Memory B cell (primary cell): ENCODE measurements at regions not wholly inside any gene's neighbourhood (a gene's known extent, or its start where the extent isn't known, plus 50 kb on each side); places are given as distances from the start of the nearest gene placed in this dataset.
"Not testable (repeated sequence)": the region's sequence is repeated elsewhere in the genome, so short reads cannot be mapped to it uniquely, and the experiment has no call there.

Source experiments
- ATAC-seq: fragments of 150-1000 bp; cut with Tn5 transposase; 2 replicates; pipeline ENCODE4 v1.10.0; 2021; ENCODE audit warnings: low read depth, mild to moderate bottlenecking, moderate library complexity
- DNase-seq, 2 donors: peaks; one replicate each; pipeline ENCODE4 v3.0.0; 2022; ENCODE audit warnings: low spot score in 2 of 2
- H3K27ac Mint-ChIP-seq: one replicate; pipeline ENCODE4 v1.8.0; 2022; ENCODE audit warnings: mild to moderate bottlenecking, moderate library complexity, mixed read lengths
- H3K27me3 Mint-ChIP-seq: one replicate; pipeline ENCODE4 v1.8.0; 2022; ENCODE audit warnings: mixed read lengths
- H3K36me3 Mint-ChIP-seq: one replicate; pipeline ENCODE4 v1.8.0; 2022; ENCODE audit warnings: mild to moderate bottlenecking, mixed read lengths
- H3K4me1 Mint-ChIP-seq: one replicate; pipeline ENCODE4 v1.8.0; 2022; ENCODE audit warnings: mixed read lengths
- H3K4me3 Mint-ChIP-seq: one replicate; pipeline ENCODE4 v1.8.0; 2022; ENCODE audit warnings: mild to moderate bottlenecking, moderate library complexity, mixed read lengths
- H3K9me3 Mint-ChIP-seq: one replicate; pipeline ENCODE4 v1.8.0; 2022; ENCODE audit warnings: mixed read lengths

DNA sequence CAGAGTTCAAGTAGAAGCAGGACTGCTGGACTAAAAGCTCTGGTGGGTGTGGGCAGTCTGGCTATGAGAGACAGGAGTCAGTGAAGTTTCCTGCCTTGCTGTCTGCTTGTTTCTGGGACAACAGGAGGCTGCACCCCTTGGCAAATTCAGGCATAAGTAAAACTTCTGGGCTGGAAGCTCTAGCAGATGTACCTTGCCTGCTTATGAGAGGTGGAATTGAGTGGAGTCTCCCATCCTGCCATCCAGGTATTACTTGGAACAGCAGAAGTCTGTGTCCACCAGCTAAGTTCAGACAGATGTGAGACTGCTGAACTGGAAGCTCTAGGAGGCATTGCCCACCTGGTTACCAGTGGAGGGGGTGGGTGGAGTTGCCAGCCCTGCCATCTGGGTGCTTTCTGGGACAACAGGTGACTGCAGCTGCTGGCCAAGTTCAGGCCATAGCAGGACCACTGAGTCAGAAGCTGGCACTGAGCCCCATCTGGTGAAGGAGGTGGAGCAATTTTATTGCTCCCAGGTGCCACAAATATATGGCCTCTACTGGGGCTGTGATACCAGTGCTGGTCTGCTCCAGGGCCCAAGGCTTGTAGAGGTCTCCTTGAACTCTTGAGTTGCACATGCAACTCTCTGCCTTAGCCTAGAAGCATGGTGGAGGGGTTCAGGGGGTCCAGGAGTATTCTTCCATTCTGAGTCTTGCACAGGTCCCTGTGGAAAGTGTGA, 199.4 kb upstream of the FN1 start:
- ATAC-seq, result no peak
- no peak for DNase-seq
- Mint-ChIP-seq H3K27me3 (peaks cover 4% of the 10 kb centered on the region), H3K4me1 (no peaks in the 10 kb centered on the region), H3K9me3 (peaks cover 32% of the 10 kb centered on the region), H3K4me3 (no peak overlapping the region), H3K27ac (no peak overlapping the region), H3K36me3 (peaks cover 4% of the 10 kb centered on the region)

GRCh38 chr2:215633360-215633759, 197.5 kb upstream of the FN1 start:
- ATAC-seq, result no peak
- Mint-ChIP-seq H3K4me1 (no peaks in the 10 kb centered on the region), H3K36me3 (peaks cover 4% of the 10 kb centered on the region), H3K27ac (no peak overlapping the region), H3K9me3 (peaks cover 26% of the 10 kb centered on the region), H3K4me3 (no peak overlapping the region), H3K27me3 (peaks cover 2% of the 10 kb centered on the region)
- DNase-seq, result no peak

DNA sequence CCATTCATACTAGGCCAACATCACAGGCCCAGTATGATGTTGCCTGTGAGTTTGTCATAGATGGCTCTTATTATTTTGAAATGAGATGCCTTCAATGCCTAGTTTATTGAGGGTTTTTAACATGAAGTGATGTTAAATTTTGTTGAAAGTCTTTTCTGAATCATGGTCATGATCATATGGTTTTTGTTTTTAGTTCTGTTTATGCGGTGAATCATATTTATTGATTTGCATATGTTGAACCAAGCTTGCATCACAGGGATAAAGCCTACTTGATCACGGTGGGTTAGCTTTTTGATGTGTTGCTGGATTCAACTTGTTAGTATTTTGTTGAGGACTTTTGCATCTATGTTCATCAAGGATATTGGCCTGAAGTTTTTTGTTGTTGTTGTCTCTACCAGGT, 195.8 kb upstream of the FN1 start:
- no peaks in the 10 kb centered on the region for H3K4me1 Mint-ChIP-seq

DNA sequence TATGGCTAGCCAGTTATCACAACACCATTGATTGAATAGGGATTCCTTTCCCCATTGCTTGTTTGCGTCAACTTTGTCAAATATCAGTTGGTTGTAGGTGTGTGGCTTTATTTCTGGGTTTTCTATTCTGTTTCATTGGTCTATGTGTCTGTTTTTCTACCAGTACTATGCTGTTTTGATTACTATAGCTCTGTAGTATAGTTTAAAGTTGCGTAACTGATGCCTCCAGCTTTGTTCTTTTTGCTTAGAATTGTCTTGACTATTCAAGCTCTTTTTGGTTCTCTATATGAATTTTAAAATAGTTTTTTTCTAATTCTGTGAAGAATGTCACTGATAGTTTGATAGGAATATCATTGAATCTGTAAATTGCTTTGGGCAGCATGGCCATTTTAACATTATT, 194.9 kb upstream of the FN1 start:
- peaks cover 21% of the 10 kb centered on the region for H3K9me3 Mint-ChIP-seq
- ATAC-seq, H3K36me3 Mint-ChIP-seq, H3K4me1 Mint-ChIP-seq, H3K27me3 Mint-ChIP-seq, DNase-seq, H3K4me3 Mint-ChIP-seq, H3K27ac Mint-ChIP-seq: not testable (repeated sequence)

More for the DNA sequence above, 195.8 kb upstream of the FN1 start:
- Mint-ChIP-seq H3K4me3 (no peak overlapping the region), H3K36me3 (peaks cover 4% of the 10 kb centered on the region), H3K9me3 (peaks cover 23% of the 10 kb centered on the region), H3K27me3 (peaks cover 2% of the 10 kb centered on the region), H3K27ac (no peak overlapping the region)
- no peak for ATAC-seq
- DNase-seq, result no peak

DNA sequence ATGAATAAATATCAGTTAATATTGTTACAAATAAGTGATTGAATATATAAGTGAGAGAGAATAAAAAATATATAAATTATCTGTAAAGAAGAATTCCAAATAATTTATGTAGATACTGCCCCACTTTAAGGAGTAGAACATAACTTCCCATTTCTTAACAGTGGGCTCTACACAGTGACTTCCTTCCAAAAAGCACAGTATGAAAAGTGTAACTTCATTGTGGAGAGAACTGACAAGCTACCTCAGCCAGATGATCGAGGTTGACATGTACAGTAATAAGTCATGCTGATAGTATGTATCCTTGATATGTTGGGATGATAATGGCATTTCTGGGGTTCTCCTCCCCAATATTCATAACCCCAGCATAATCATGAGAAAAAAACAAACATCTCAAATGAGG, 191.9 kb upstream of the FN1 start:
- Mint-ChIP-seq H3K27me3 (peaks cover 3% of the 10 kb centered on the region), H3K9me3 (peaks cover 9% of the 10 kb centered on the region), H3K4me3 (no peak overlapping the region), H3K36me3 (peaks cover under 1% of the 10 kb centered on the region), H3K27ac (no peak overlapping the region), H3K4me1 (no peaks in the 10 kb centered on the region)
- DNase-seq (no peak), ATAC-seq (no peak)

DNA sequence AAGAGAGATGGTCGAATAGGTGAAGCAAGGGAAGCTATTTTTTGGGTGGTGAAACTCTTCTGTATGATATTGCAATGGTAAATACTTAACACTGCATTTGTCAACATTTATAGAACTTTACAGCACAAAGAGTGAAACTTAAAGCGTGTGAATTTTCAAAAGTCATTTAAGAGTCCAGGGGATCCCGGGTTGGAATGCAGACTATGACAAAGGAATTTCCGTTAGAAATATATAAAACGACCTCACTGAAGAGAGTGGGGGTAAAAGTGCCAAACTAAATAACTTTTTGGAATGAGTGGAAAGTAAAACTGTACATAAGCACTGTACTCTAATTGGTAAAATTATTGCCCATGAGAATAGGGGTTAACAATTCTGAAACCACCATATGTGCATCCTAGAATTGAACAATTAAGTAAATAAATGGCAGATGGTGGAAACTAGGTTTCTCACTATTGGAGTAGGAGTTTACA, 191.0 kb upstream of the FN1 start:
- Mint-ChIP-seq H3K27me3 (peaks cover 4% of the 10 kb centered on the region), H3K9me3 (peaks cover 6% of the 10 kb centered on the region), H3K4me1 (no peaks in the 10 kb centered on the region), H3K27ac (no peak overlapping the region), H3K36me3 (no peaks in the 10 kb centered on the region), H3K4me3 (no peak overlapping the region)
- ATAC-seq, result no peak
- no peak for DNase-seq

DNA sequence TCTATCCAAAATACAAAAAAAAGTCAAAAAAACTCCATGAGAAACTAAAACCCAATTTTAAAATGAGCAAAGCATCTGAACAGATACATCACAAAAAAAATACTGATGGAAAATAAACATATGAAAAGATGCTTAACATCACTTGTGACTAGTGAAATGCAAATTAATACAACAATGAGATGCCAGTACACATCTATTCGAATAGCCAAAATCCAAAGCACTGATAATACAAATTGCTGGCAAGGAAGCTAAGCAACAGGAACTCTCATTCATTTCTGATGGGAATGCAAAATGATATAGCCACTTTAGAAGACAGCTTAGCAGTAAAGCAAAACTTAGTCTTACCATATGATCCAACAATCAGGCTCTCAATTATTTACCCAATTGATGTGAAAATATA, 190.2 kb upstream of the FN1 start:
- Mint-ChIP-seq H3K27me3 (peaks cover 5% of the 10 kb centered on the region), H3K4me1 (no peaks in the 10 kb centered on the region), H3K9me3 (peaks cover 3% of the 10 kb centered on the region), H3K27ac (no peak overlapping the region), H3K36me3 (no peaks in the 10 kb centered on the region), H3K4me3 (no peak overlapping the region)
- DNase-seq (no peak), ATAC-seq (no peak)

- Mint-ChIP-seq H3K9me3 (no peaks in the 10 kb centered on the region), H3K4me1 (no peaks in the 10 kb centered on the region), H3K4me3 (no peak overlapping the region), H3K36me3 (no peaks in the 10 kb centered on the region), H3K27ac (no peak overlapping the region), H3K27me3 (peaks cover 8% of the 10 kb centered on the region)
- ATAC-seq (no peak), DNase-seq (no peak)
These were observed 189.3 kb upstream of the FN1 start for GRCh38 chr2:215625207-215625606.

DNA sequence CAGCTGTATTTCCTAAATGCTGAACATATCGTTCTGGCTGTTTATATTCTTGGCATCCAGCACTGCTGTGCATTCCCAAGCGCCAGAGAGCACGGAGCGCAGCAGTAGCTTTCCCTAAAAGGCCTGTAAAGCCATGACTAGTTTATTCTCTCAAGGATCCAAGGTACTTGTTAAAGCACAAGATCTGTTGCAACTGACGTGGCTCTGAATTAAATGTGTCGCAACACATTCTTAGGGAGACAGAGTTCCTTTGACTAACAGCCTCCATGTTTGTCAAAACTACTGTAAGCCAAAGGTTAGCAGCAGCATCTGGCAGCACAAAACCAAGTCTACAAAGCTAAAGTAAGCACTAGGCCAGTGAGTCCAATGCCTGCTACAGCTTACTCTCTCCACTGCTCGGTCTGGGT, 188.6 kb upstream of the FN1 start:
- Mint-ChIP-seq H3K36me3 (no peaks in the 10 kb centered on the region), H3K4me1 (no peaks in the 10 kb centered on the region), H3K27ac (no peak overlapping the region), H3K4me3 (no peak overlapping the region), H3K27me3 (peaks cover 11% of the 10 kb centered on the region), H3K9me3 (no peaks in the 10 kb centered on the region)
- ATAC-seq, result no peak
- DNase-seq, result no peak

- Mint-ChIP-seq H3K4me1 (no peaks in the 10 kb centered on the region), H3K9me3 (no peaks in the 10 kb centered on the region), H3K4me3 (no peak overlapping the region), H3K36me3 (no peaks in the 10 kb centered on the region), H3K27me3 (peaks cover 13% of the 10 kb centered on the region), H3K27ac (no peak overlapping the region)
- no peak for DNase-seq
- no peak for ATAC-seq
These were observed 187.0 kb upstream of the FN1 start for GRCh38 chr2:215622837-215623236.

- Mint-ChIP-seq H3K4me3 (no peak overlapping the region), H3K4me1 (no peaks in the 10 kb centered on the region), H3K9me3 (no peaks in the 10 kb centered on the region), H3K27ac (no peak overlapping the region), H3K27me3 (peaks cover 14% of the 10 kb centered on the region), H3K36me3 (no peaks in the 10 kb centered on the region)
- ATAC-seq (no peak), DNase-seq (no peak)
These were observed 185.5 kb upstream of the FN1 start for GRCh38 chr2:215621381-215621780.

DNA sequence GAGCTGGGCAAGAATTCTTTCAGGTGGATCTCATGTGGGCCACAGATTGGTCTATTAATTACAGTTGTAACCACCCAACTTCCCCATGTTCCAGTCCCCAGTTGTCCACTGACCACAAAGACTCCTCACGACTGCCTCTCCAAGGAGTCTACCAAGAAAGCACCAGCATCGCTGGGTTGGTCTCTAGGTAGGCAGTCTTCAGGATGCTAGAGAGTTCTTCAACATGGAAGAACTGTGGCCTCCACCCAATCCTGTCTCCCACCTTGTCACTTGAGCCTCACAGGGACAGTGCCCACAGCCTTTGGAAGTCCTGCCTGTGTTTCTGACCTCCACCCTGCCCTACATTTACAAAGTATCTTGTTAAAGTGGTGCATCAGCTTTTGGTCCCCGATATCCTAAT, 184.7 kb upstream of the FN1 start:
- H3K27me3 Mint-ChIP-seq, result peaks cover 14% of the 10 kb centered on the region
- no peak overlapping the region for H3K27ac Mint-ChIP-seq
- no peak overlapping the region for H3K4me3 Mint-ChIP-seq
- no peaks in the 10 kb centered on the region for H3K36me3 Mint-ChIP-seq
- ATAC-seq (no peak), DNase-seq (no peak)
- H3K9me3 Mint-ChIP-seq, result no peaks in the 10 kb centered on the region
- H3K4me1 Mint-ChIP-seq, result no peaks in the 10 kb centered on the region

DNA sequence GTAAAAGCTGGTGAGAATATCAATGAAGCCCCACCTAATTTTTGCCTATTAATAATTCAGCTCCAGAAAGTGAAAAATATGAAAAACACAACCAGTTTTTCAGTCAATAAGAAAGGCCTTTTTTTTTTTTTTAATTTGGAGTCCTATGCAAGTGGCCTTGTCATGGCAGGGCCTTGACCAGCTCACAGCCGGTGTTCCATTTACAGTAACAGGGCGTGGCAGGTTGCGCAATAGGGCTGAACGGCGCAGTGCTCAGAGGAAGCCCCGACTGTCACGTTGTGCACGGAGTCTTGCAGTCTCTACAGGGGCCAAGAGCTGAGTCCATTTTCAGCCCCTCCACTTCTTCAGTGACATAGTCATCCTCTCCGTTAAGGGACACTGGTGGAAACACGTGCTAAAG, 184.1 kb upstream of the FN1 start:
- no peaks in the 10 kb centered on the region for H3K4me1 Mint-ChIP-seq
- H3K4me3 Mint-ChIP-seq, result no peak overlapping the region
- peaks cover 11% of the 10 kb centered on the region for H3K27me3 Mint-ChIP-seq
- no peaks in the 10 kb centered on the region for H3K36me3 Mint-ChIP-seq
- H3K27ac Mint-ChIP-seq, result no peak overlapping the region
- H3K9me3 Mint-ChIP-seq, result no peaks in the 10 kb centered on the region
- ATAC-seq (no peak), DNase-seq (no peak)

DNA sequence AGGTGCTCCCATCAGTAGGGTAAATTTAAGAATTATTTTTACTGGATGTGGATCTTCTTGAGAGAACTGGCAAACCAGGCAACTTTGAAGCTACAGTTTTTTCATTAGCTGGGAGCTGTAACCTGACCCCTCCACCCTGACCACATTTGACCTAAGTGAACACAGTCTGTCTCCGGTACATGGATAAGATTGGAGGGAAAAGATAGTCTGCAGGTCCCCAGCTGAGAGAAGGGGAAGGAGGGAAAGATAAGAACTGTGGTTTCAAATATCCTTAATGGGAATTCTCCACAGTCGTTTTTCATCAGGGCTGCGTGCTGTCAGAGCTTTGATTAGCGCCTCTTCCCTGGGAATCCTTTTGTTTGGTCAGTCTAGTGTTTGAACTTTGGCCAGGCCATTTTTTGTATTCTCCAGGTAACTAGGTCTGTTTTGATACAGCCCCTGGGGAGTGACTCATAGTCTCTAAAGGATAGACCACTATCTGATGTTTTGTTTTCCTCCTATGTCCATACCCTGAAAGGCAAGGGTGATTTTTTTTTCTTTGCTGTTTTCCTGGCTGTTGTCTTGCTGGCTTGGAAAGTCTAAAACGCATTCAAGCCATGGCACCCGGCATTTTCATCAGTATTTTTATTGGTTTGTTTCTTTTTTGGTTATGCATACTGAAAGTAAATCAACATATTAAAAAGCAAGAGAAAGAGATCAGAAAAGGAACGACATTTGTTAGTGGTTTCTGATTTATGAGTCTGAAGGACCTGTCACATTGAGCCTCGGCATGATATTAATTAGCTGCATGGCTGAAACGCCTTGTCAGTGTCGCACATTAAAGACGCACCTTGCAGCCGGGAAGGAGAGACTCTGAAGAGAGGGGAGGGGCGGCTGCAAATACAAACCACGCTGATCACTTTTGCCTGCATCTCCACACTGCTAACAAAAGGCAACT, 183.4 kb upstream of the FN1 start:
- no peak for ATAC-seq
- no peaks in the 10 kb centered on the region for H3K9me3 Mint-ChIP-seq
- no peaks in the 10 kb centered on the region for H3K4me1 Mint-ChIP-seq
- H3K27ac Mint-ChIP-seq, result no peak overlapping the region
- H3K4me3 Mint-ChIP-seq, result no peak overlapping the region
- H3K36me3 Mint-ChIP-seq, result no peaks in the 10 kb centered on the region
- DNase-seq, result no peak
- peaks cover 12% of the 10 kb centered on the region for H3K27me3 Mint-ChIP-seq
